Retinal pigment epithelial cell (primary cell): ENCODE measurements at regions not wholly inside any gene's neighbourhood (a gene's known extent, or its start where the extent isn't known, plus 50 kb on each side); places are given as distances from the start of the nearest gene placed in this dataset.

Experiments
- DNase-seq: peaks from one replicate; pipeline ENCODE4 v3.0.0-alpha.2; 2010; ENCODE audit warnings: low read depth
- H3K4me3 ChIP-seq: 2 replicates; pipeline ENCODE4 v1.5.1; 2011; ENCODE audit warnings: mild to moderate bottlenecking, low read length, control low read depth, moderate library complexity
- TF ChIP-seq, protein P1 (sequence below): conservative IDR thresholded peaks from 2 replicates; pipeline ENCODE4 v1.5.1; 2011; ENCODE audit warnings: low read depth, low read length, control low read depth, inconsistent platforms

- no peak overlapping the region for H3K4me3 ChIP-seq
- TF ChIP-seq, protein P1, sequence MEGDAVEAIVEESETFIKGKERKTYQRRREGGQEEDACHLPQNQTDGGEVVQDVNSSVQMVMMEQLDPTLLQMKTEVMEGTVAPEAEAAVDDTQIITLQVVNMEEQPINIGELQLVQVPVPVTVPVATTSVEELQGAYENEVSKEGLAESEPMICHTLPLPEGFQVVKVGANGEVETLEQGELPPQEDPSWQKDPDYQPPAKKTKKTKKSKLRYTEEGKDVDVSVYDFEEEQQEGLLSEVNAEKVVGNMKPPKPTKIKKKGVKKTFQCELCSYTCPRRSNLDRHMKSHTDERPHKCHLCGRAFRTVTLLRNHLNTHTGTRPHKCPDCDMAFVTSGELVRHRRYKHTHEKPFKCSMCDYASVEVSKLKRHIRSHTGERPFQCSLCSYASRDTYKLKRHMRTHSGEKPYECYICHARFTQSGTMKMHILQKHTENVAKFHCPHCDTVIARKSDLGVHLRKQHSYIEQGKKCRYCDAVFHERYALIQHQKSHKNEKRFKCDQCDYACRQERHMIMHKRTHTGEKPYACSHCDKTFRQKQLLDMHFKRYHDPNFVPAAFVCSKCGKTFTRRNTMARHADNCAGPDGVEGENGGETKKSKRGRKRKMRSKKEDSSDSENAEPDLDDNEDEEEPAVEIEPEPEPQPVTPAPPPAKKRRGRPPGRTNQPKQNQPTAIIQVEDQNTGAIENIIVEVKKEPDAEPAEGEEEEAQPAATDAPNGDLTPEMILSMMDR = no peak
- no peak for DNase-seq
These were observed 134.9 kb upstream of the HSD17B12 start for GRCh38 chr11:43545610-43546009.

DNA sequence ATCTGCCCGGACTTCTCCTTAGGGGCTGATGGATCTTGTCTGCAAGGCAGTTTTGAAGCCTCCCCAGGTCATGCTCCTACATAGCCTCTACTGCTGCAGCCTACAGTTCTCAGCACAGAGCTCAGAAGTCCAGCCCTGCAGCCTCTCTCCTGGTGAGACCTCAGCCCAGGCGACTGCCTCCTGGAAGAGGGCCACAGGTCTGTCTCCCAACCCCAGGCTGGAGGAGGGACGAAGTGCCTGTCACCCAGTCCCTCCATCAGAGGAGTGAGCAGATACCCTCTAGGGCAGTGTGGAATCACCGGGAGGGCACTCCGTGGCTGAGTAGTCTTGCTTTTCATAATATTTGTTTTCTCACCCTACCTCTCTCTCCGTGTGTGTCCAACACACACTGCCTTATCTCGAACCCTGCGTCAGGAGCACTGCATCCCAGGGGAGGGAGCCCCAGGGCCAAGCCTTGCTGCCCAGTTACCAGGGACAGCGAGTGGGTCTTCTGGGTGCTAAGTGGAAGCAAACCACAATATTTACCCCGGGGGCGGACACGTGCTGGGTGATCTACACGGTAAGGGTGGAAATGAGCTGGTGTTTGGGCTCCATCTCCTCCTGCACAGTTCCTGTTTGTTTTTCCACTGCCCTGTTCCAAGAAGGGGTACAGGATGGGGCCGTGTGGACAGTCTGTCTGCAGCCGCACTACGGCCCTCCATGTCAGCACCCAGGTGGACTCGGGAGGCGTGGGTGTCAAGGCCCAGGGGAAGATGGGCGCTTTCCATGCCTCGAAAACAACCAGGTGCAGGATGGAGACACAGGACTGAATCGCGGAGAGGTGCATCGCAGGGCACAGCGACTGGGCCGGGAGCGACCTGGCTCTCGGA lies 133.7 kb upstream of the HSD17B12 start:
- no peak for DNase-seq
- peak overlapping the region; percentile 39 for H3K4me3 ChIP-seq
- TF ChIP-seq, protein P1 = no peak

- H3K4me3 ChIP-seq = peak overlapping the region; percentile 39
- TF ChIP-seq, protein P1 = no peak
- no peak for DNase-seq
These were observed 133.1 kb upstream of the HSD17B12 start for GRCh38 chr11:43547430-43547831.

GRCh38 chr11:43547889-43548381 lies 132.6 kb upstream of the HSD17B12 start:
- TF ChIP-seq, protein P1 = no peak
- DNase-seq = no peak
- peak overlapping the region; percentile 39 for H3K4me3 ChIP-seq

GRCh38 chr11:43548916-43549315 lies 131.6 kb upstream of the HSD17B12 start:
- H3K4me3 ChIP-seq = no peak overlapping the region
- DNase-seq = no peak
- TF ChIP-seq, protein P1 = no peak

DNA sequence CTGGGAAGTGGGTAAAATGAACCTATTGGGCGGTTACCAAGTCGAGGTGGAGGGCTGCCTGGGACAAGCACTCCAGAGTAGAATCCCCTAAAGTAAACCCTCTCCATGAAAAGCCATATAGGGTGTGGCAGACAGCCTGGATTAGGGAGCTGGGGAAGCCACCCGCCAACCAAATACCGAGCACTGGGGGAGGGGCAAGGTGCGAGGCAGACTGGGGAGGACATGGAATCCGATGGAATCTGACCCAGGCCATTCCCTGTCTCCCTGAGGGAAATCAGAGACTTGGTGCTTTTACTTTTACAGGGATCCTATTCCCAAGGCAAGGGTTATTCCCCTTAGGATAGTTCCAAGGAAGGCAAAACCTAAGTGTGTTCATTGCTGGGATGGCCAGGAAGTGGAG lies 130.9 kb upstream of the HSD17B12 start:
- TF ChIP-seq, protein P1 = no peak
- H3K4me3 ChIP-seq = no peak overlapping the region
- DNase-seq = no peak

DNA sequence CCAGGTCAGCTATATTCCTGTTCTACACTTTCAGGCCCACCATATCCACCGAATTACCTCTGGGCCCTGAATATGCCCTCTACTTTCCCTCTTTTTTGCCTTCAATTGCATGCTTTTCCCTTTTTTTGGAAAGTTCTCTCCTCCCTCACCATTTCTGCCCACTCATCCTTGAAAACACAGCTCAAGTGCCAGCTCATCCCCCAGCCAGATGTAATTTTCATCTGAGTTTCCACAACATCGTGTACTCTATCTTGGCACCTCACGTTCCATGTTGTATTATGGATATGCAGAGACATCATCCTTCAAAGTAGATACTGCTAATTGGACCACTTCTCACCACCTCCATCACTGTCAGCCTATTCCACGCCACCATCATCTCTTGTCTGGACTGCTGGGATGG lies 129.8 kb upstream of the HSD17B12 start:
- DNase-seq = no peak
- H3K4me3 ChIP-seq = no peak overlapping the region
- TF ChIP-seq, protein P1 = no peak
